Left ventricle myocardium superior (tissue), 1 donor: ENCODE measurements at regions not wholly inside any gene's neighbourhood (a gene's known extent, or its start where the extent isn't known, plus 50 kb on each side); places are given as distances from the start of the nearest gene placed in this dataset. TPM values are rescaled to one million over a fixed set of nuclear protein-coding genes. Genes with fewer than 3 reads are reported as not detected.

Experiments
- ATAC-seq: fragments of 200-7000 bp; cut with Tn5 transposase; one replicate; pipeline ENCODE4 v1.9.1; 2020; ENCODE audit warnings: mild to moderate bottlenecking, moderate library complexity
- DNase-seq: peaks from one replicate; pipeline ENCODE4 v3.0.0-alpha.2; 2020
- intact Hi-C: fragments of 100-400 bp; cut with micrococcal nuclease; formaldehyde crosslinking; loops from one replicate; pipeline ENCODE4 v1.11.0; 2022
- microRNA-seq: library from miRNA; unstranded; fragments of <30 nt; microRNA quantifications from one replicate; pipeline ENCODE4 v1.2.0, GENCODE V29; 2020; ENCODE audit warnings: borderline number of aligned reads
- donor health status: DM: no; HTN: yes; CAD: no; lungs with severe emphysema.

- DNase-seq: no peak
- intact Hi-C loops: no loop called here
- no peak for ATAC-seq
Measured at GRCh38 chr22:47238690-47239473, 476.4 kb downstream of the TBC1D22A start.

- intact Hi-C loops: no loop called here
- ATAC-seq (no peak), DNase-seq (no peak)
Measured at GRCh38 chr22:47237890-47238480, 475.5 kb downstream of the TBC1D22A start.

GRCh38 chr22:47236718-47237117, 474.3 kb downstream of the TBC1D22A start:
- intact Hi-C loops: no loop called here
- no peak for ATAC-seq
- no peak for DNase-seq

GRCh38 chr22:47236161-47236560, 473.7 kb downstream of the TBC1D22A start:
- ATAC-seq: no peak
- DNase-seq: no peak
- intact Hi-C loops: no loop called here

- DNase-seq (no peak), ATAC-seq (no peak)
- intact Hi-C loops: no loop called here
Measured at GRCh38 chr22:47233316-47234243, 471.1 kb downstream of the TBC1D22A start.

- intact Hi-C loops: no loop called here
- DNase-seq (no peak), ATAC-seq (no peak)
Measured at GRCh38 chr22:47232753-47233152, 470.3 kb downstream of the TBC1D22A start.

GRCh38 chr22:47232197-47232596, 469.7 kb downstream of the TBC1D22A start:
- DNase-seq: no peak
- no peak for ATAC-seq
- intact Hi-C loops: no loop called here

- DNase-seq (no peak), ATAC-seq (no peak)
- intact Hi-C loops: no loop called here
Measured at GRCh38 chr22:47231759-47232158, 469.3 kb downstream of the TBC1D22A start.

GRCh38 chr22:47230741-47231140, 468.3 kb downstream of the TBC1D22A start:
- intact Hi-C loops: no loop called here
- DNase-seq: no peak
- ATAC-seq: no peak

- no peak for ATAC-seq
- intact Hi-C loops: no loop called here
- DNase-seq: no peak
Measured at GRCh38 chr22:47230251-47230650, 467.8 kb downstream of the TBC1D22A start.

GRCh38 chr22:47228767-47229166, 466.3 kb downstream of the TBC1D22A start:
- ATAC-seq: no peak
- no peak for DNase-seq
- intact Hi-C loops: no loop called here

- intact Hi-C loops: no loop called here
- ATAC-seq: no peak
- no peak for DNase-seq
Measured at GRCh38 chr22:47225931-47226633, 463.6 kb downstream of the TBC1D22A start.

- DNase-seq: no peak
- intact Hi-C loops: no loop called here
- ATAC-seq: no peak
Measured at GRCh38 chr22:47225080-47225930, 462.9 kb downstream of the TBC1D22A start.

Small RNA genes in the stretch of these regions (microRNA-seq; reads per million reads assigned to microRNA genes)
- gene MIR3201: not detected
- gene MIR3667: not detected
- gene MIR4535: not detected
